HEK293 (cell line): ENCODE measurements at regions not wholly inside any gene's neighbourhood (a gene's known extent, or its start where the extent isn't known, plus 50 kb on each side); places are given as distances from the start of the nearest gene placed in this dataset.

Source experiments
- CTCF ChIA-PET: fragments of 350-600 bp; formaldehyde crosslinking; extraction: SDS; loops from one replicate; lab custom pipeline; 2021; ENCODE audit warnings: antibody characterized with exemption; lab: Yijun Ruan, JAX
- POLR2A ChIA-PET: fragments of 300-600 bp; formaldehyde crosslinking; extraction: SDS; loops from one replicate; lab custom pipeline; 2020; ENCODE audit warnings: antibody characterized with exemption, inconsistent platforms; lab: Yijun Ruan, JAX
- H3K27ac ChIP-seq: fragments of 200-500 bp; sonication (Bioruptor generic); 2 replicates; pipeline ENCODE4 v1.5.1; 2014; ENCODE audit warnings: low read depth, low read length, control low read depth, inconsistent platforms; ENCODE audit errors: extremely low read depth
- H3K36me3 ChIP-seq, 2 experiments: fragments of 200-500 bp in 1 of 2; sonication (Bioruptor generic) in 1 of 2; 1 replicate in 1 of 2; 2 replicates in 1 of 2; pipeline ENCODE4 v1.5.1; 2014 to 2017; ENCODE audit warnings: inconsistent platforms in 2 of 2, low read length in 2 of 2; ENCODE audit not compliant: control insufficient read depth in 2 of 2, insufficient read depth in 1 of 2
- H3K4me1 ChIP-seq: fragments of 200-500 bp; sonication (Bioruptor generic); 2 replicates; pipeline ENCODE4 v1.5.1; 2014; ENCODE audit warnings: mild to moderate bottlenecking, low read length, inconsistent platforms; ENCODE audit not compliant: control insufficient read depth, insufficient read depth
- H3K4me3 ChIP-seq: 2 replicates; pipeline ENCODE4 v1.5.1; 2011; ENCODE audit warnings: low read depth, mild to moderate bottlenecking, control low read depth, low read length, moderate library complexity
- H3K9me3 ChIP-seq: fragments of 200-500 bp; sonication (Bioruptor generic); 2 replicates; pipeline ENCODE4 v1.5.1; 2014; ENCODE audit warnings: low read depth, low read length, inconsistent platforms; ENCODE audit not compliant: control insufficient read depth, insufficient read depth
- ATF2 ChIP-seq: fragments of 450-650 bp; formaldehyde crosslinking; IDR thresholded peaks from 2 replicates; pipeline ENCODE4 v1.5.1; 2016; ENCODE audit warnings: missing biosample characterization, missing genetic modification characterization, low read depth
- BCL6B ChIP-seq: fragments of 450-650 bp; formaldehyde crosslinking; IDR thresholded peaks from 2 replicates; pipeline ENCODE4 v1.5.1; 2017; ENCODE audit warnings: missing biosample characterization, missing genetic modification characterization
- KLF1 ChIP-seq: fragments of 450-650 bp; formaldehyde crosslinking; IDR thresholded peaks from 2 replicates; pipeline ENCODE4 v1.5.1; 2016; ENCODE audit warnings: missing biosample characterization, missing genetic modification characterization
- SETDB1 ChIP-seq: IDR thresholded peaks from one replicate; pipeline ENCODE4 v1.6.1; 2017; ENCODE audit warnings: mild to moderate bottlenecking, low read length, moderate library complexity, mixed read lengths; ENCODE audit not compliant: insufficient read length
- YY2 ChIP-seq: fragments of 450-650 bp; formaldehyde crosslinking; IDR thresholded peaks from 2 replicates; pipeline ENCODE4 v1.5.1; 2016; ENCODE audit warnings: missing biosample characterization, missing genetic modification characterization
- ZBTB7A ChIP-seq: fragments of 450-650 bp; formaldehyde crosslinking; IDR thresholded peaks from 2 replicates; pipeline ENCODE4 v1.5.1; 2016; ENCODE audit warnings: low read depth, missing biosample characterization, missing genetic modification characterization
- ZFP41 ChIP-seq: fragments of 450-650 bp; formaldehyde crosslinking; IDR thresholded peaks from 2 replicates; pipeline ENCODE4 v1.5.1; 2016; ENCODE audit warnings: missing biosample characterization, missing genetic modification characterization, borderline replicate concordance
- ZNF112 ChIP-seq: fragments of 450-650 bp; formaldehyde crosslinking; IDR thresholded peaks from 2 replicates; pipeline ENCODE4 v1.5.0; 2017; ENCODE audit warnings: missing biosample characterization, missing genetic modification characterization
- ZNF16 ChIP-seq: fragments of 450-650 bp; formaldehyde crosslinking; IDR thresholded peaks from 2 replicates; pipeline ENCODE4 v1.5.1; 2016; ENCODE audit warnings: low read depth, missing biosample characterization, missing genetic modification characterization
- ZNF175 ChIP-seq: fragments of 450-650 bp; formaldehyde crosslinking; IDR thresholded peaks from 2 replicates; pipeline ENCODE4 v1.5.1; 2016; ENCODE audit warnings: missing biosample characterization, missing genetic modification characterization
- ZNF184 ChIP-seq: fragments of 450-650 bp; IDR thresholded peaks from 2 replicates; pipeline ENCODE4 v1.5.1; 2018; ENCODE audit warnings: missing biosample characterization, mild to moderate bottlenecking, missing genetic modification characterization
- ZNF19 ChIP-seq: fragments of 450-650 bp; formaldehyde crosslinking; IDR thresholded peaks from 2 replicates; pipeline ENCODE4; 2016; ENCODE audit warnings: missing biosample characterization, missing genetic modification characterization, low read depth
- ZNF24 ChIP-seq: fragments of 450-650 bp; formaldehyde crosslinking; IDR thresholded peaks from 2 replicates; pipeline ENCODE4 v1.5.1; 2016; ENCODE audit warnings: missing biosample characterization, missing genetic modification characterization
- ZNF26 ChIP-seq: fragments of 450-650 bp; formaldehyde crosslinking; IDR thresholded peaks from 2 replicates; pipeline ENCODE4 v1.5.1; 2016; ENCODE audit warnings: missing biosample characterization, missing genetic modification characterization
- ZNF362 ChIP-seq: fragments of 450-650 bp; formaldehyde crosslinking; IDR thresholded peaks from 2 replicates; pipeline ENCODE4 v1.5.1; 2016; ENCODE audit warnings: missing biosample characterization, missing genetic modification characterization
- ZNF404 ChIP-seq: fragments of 450-650 bp; formaldehyde crosslinking; IDR thresholded peaks from 2 replicates; pipeline ENCODE4 v1.5.1; 2017; ENCODE audit warnings: missing biosample characterization, missing genetic modification characterization
- ZNF501 ChIP-seq: fragments of 450-650 bp; formaldehyde crosslinking; IDR thresholded peaks from 2 replicates; pipeline ENCODE4 v1.5.1; 2016; ENCODE audit warnings: missing biosample characterization, missing genetic modification characterization
- ZNF513 ChIP-seq: fragments of 450-650 bp; IDR thresholded peaks from 2 replicates; pipeline ENCODE4 v1.5.1; 2018; ENCODE audit warnings: missing biosample characterization, missing genetic modification characterization
- ZNF624 ChIP-seq: fragments of 450-650 bp; formaldehyde crosslinking; IDR thresholded peaks from 2 replicates; pipeline ENCODE4 v1.5.1; 2017; ENCODE audit warnings: missing biosample characterization, missing genetic modification characterization
- ZNF654 ChIP-seq: fragments of 450-650 bp; formaldehyde crosslinking; IDR thresholded peaks from 2 replicates; pipeline ENCODE4 v1.5.1; 2016; ENCODE audit warnings: low read depth, missing biosample characterization, missing genetic modification characterization
- ZNF692 ChIP-seq: fragments of 450-650 bp; formaldehyde crosslinking; IDR thresholded peaks from 2 replicates; pipeline ENCODE4 v1.5.1; 2016; ENCODE audit warnings: missing biosample characterization, missing genetic modification characterization
- ZNF791 ChIP-seq: fragments of 450-650 bp; formaldehyde crosslinking; IDR thresholded peaks from 2 replicates; pipeline ENCODE4 v1.5.1; 2016; ENCODE audit warnings: missing biosample characterization, missing genetic modification characterization
- ZSCAN18 ChIP-seq: fragments of 450-650 bp; formaldehyde crosslinking; IDR thresholded peaks from 2 replicates; pipeline ENCODE4 v1.5.1; 2016; ENCODE audit warnings: missing biosample characterization, missing genetic modification characterization
- ZSCAN30 ChIP-seq: fragments of 450-650 bp; IDR thresholded peaks from 2 replicates; pipeline ENCODE4 v1.5.1; 2018; ENCODE audit warnings: missing biosample characterization, mild to moderate bottlenecking, missing genetic modification characterization, moderate library complexity
- ZSCAN5A ChIP-seq: fragments of 450-650 bp; formaldehyde crosslinking; IDR thresholded peaks from 2 replicates; pipeline ENCODE4 v1.5.1; 2016; ENCODE audit warnings: missing biosample characterization, missing genetic modification characterization
- ZXDB ChIP-seq: fragments of 450-650 bp; formaldehyde crosslinking; IDR thresholded peaks from 2 replicates; pipeline ENCODE4 v1.5.1; 2016; ENCODE audit warnings: missing biosample characterization, missing genetic modification characterization

GRCh38 chr4:101540336-101540735, 193.0 kb upstream of the PPP3CA start:
- CTCF ChIA-PET = no interaction called here
- POLR2A ChIA-PET = no interaction called here
- no peaks in the 10 kb centered on the region for H3K36me3 ChIP-seq
- TF ChIP-seq YY2 (no peak), ZFP41 (tag by site-specific recombination) (no peak), ZNF692 (tag by site-specific recombination) (no peak), ZSCAN18 (tag by site-specific recombination) (no peak), ZNF112 (tag by site-specific recombination) (no peak), ZNF19 (tag by site-specific recombination) (no peak), ZNF26 (tag by site-specific recombination) (no peak), ZXDB (tag by site-specific recombination) (no peak), ZSCAN5A (tag by site-specific recombination) (no peak), SETDB1 (no peak), ATF2 (tag by site-specific recombination) (no peak), ZNF24 (tag by site-specific recombination) (no peak)
- TF ChIP-seq, all 188 proteins: peak for 0
- Histone ChIP-seq H3K9me3 (no peaks in the 10 kb centered on the region), H3K27ac (no peak overlapping the region), H3K4me1 (no peaks in the 10 kb centered on the region), H3K4me3 (no peak overlapping the region)

- ChIA-PET POLR2A (no interaction called here), CTCF (no interaction called here)
- H3K4me3 ChIP-seq = no peak overlapping the region
- H3K4me1 ChIP-seq = no peaks in the 10 kb centered on the region
- H3K9me3 ChIP-seq = no peaks in the 10 kb centered on the region
- no peak overlapping the region for H3K27ac ChIP-seq
- H3K36me3 ChIP-seq = no peaks in the 10 kb centered on the region
- no peak for TF ChIP-seq ZBTB7A (tag by site-specific recombination)
- TF ChIP-seq ZNF513 (tag by site-specific recombination) = no peak
- TF ChIP-seq ZNF791 = no peak
- TF ChIP-seq BCL6B (tag by site-specific recombination) = no peak
- no peak for TF ChIP-seq KLF1 (tag by site-specific recombination)
- no peak for TF ChIP-seq ZNF184 (tag by site-specific recombination)
- no peak for TF ChIP-seq ZNF501 (tag by site-specific recombination)
- TF ChIP-seq ZNF175 (tag by site-specific recombination) = no peak
- TF ChIP-seq ZNF404 = no peak
- no peak for TF ChIP-seq ZNF624 (tag by site-specific recombination)
- no peak for TF ChIP-seq ZNF16 (tag by site-specific recombination)
- no peak for TF ChIP-seq ZNF654 (tag by site-specific recombination)
- TF ChIP-seq ZNF362 (tag by site-specific recombination) = no peak
- no peak for TF ChIP-seq ZSCAN30 (tag by site-specific recombination)
Measured at GRCh38 chr4:101528526-101528925, 181.2 kb upstream of the PPP3CA start.
